Dermis microvascular lymphatic vessel endothelial cell (primary cell): ENCODE measurements at regions not wholly inside any gene's neighbourhood (a gene's known extent, or its start where the extent isn't known, plus 50 kb on each side); places are given as distances from the start of the nearest gene placed in this dataset.

Source experiments
- DNase-seq, 2 donors: peaks; one replicate each; pipeline versions ENCODE4 v3.0.0 to v3.0.0-alpha.2; 2010; ENCODE audit warnings: low read depth in 2 of 2

GRCh38 chr11:127105593-127106541 lies 105.3 kb upstream of the KIRREL3 start:
- no peak for DNase-seq

GRCh38 chr11:127103586-127104388 lies 103.2 kb upstream of the KIRREL3 start:
- DNase-seq: no peak

- no peak for DNase-seq
Measured at GRCh38 chr11:127098684-127099083, 98.1 kb upstream of the KIRREL3 start.

- DNase-seq: no peak
Measured at GRCh38 chr11:127080735-127081134, 80.2 kb upstream of the KIRREL3 start.

- DNase-seq: no peak
Measured at GRCh38 chr11:127075758-127076157, 75.2 kb upstream of the KIRREL3 start.

GRCh38 chr11:127074151-127074761 lies 73.7 kb upstream of the KIRREL3 start:
- peak in 1 of 2 donors; percentile 15 for DNase-seq

- no peak for DNase-seq
Measured at GRCh38 chr11:127073621-127074020, 73.1 kb upstream of the KIRREL3 start.

- no peak for DNase-seq
Measured at GRCh38 chr11:127071606-127072005, 71.0 kb upstream of the KIRREL3 start.

GRCh38 chr11:127070808-127071207 lies 70.2 kb upstream of the KIRREL3 start:
- DNase-seq: no peak

- no peak for DNase-seq
Measured at GRCh38 chr11:127066401-127067090, 66.0 kb upstream of the KIRREL3 start.

- no peak for DNase-seq
Measured at GRCh38 chr11:127063241-127063640, 62.7 kb upstream of the KIRREL3 start.

GRCh38 chr11:127061947-127062346 lies 61.4 kb upstream of the KIRREL3 start:
- DNase-seq: no peak

GRCh38 chr11:127059750-127060149 lies 59.2 kb upstream of the KIRREL3 start:
- DNase-seq: no peak

- DNase-seq: no peak
Measured at GRCh38 chr11:127059286-127059685, 58.7 kb upstream of the KIRREL3 start.

GRCh38 chr11:127058524-127058923 lies 58.0 kb upstream of the KIRREL3 start:
- no peak for DNase-seq

GRCh38 chr11:127057126-127057525 lies 56.6 kb upstream of the KIRREL3 start:
- DNase-seq: no peak

GRCh38 chr11:127056338-127056971 lies 55.9 kb upstream of the KIRREL3 start:
- DNase-seq: no peak

GRCh38 chr11:127055236-127055635 lies 54.7 kb upstream of the KIRREL3 start:
- DNase-seq: no peak

GRCh38 chr11:127054153-127054552 lies 53.6 kb upstream of the KIRREL3 start:
- DNase-seq: no peak

GRCh38 chr11:127052404-127052803 lies 51.8 kb upstream of the KIRREL3 start:
- DNase-seq: no peak
